ENCODE measurements at regions not wholly inside any gene's neighbourhood (a gene's known extent, or its start where the extent isn't known, plus 50 kb on each side); places are given as distances from the start of the nearest gene placed in this dataset.

GRCh38 chr6:126914172-126914571 lies 204.3 kb upstream of the RSPO3 start:
- no peak overlapping the region for H3K27ac ChIP-seq (ENCODE audit: low read length)
- no peaks in the 10 kb centered on the region for H3K36me3 ChIP-seq (ENCODE audit: control insufficient read depth, insufficient read depth, low read length)
- no peaks in the 10 kb centered on the region for H3K9me3 ChIP-seq (ENCODE audit: control insufficient read depth, low read depth, low read length)
- no CpG with 5 or more reads among the region's 2 CpGs for WGBS (ENCODE audit: insufficient coverage, low lambda C conversion rate)
- DNase-seq = no peak
- no peak overlapping the region for H3K4me3 ChIP-seq (ENCODE audit: low read length)
- H3K4me1 ChIP-seq (ENCODE audit: control insufficient read depth, insufficient read depth, low read length) = no peaks in the 10 kb centered on the region
- no peaks in the 10 kb centered on the region for H3K27me3 ChIP-seq (ENCODE audit: control insufficient read depth, insufficient read depth, low read length)

- Histone ChIP-seq H3K4me3 (ENCODE audit: low read length) (no peak overlapping the region), H3K9me3 (ENCODE audit: control insufficient read depth, low read depth, low read length) (no peaks in the 10 kb centered on the region)
- no peak for DNase-seq
Measured at GRCh38 chr6:126914801-126915200, 203.7 kb upstream of the RSPO3 start.

DNA sequence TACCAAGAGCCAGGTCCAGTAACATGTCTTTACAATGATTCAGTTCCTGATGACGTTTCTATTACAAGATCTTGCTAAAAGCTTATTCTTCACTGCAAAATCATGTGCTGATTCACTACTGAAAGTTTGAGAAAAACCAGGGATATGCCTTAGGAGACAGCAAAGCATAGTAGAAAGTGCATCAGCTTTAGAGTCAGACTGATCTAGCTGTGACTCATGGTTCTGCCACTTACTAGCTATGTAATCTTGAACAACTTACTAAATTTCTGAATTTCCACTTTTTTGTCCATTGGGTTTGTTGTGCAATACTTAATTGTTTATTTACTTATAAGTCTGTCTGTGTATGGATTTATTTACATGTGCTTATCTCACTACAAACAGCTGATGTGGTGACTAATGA lies 198.5 kb upstream of the RSPO3 start:
- Histone ChIP-seq H3K4me1 (ENCODE audit: control insufficient read depth, insufficient read depth, low read length) (no peaks in the 10 kb centered on the region), H3K9me3 (ENCODE audit: control insufficient read depth, low read depth, low read length) (no peaks in the 10 kb centered on the region)
- no CpG with 5 or more reads among the region's 1 CpG for WGBS (ENCODE audit: insufficient coverage, low lambda C conversion rate)

More at GRCh38 chr6:126914801-126915200, 203.7 kb upstream of the RSPO3 start:
- Histone ChIP-seq H3K36me3 (ENCODE audit: control insufficient read depth, insufficient read depth, low read length) (no peaks in the 10 kb centered on the region), H3K27ac (ENCODE audit: low read length) (no peak overlapping the region), H3K27me3 (ENCODE audit: control insufficient read depth, insufficient read depth, low read length) (no peaks in the 10 kb centered on the region), H3K4me1 (ENCODE audit: control insufficient read depth, insufficient read depth, low read length) (no peaks in the 10 kb centered on the region)

DNA sequence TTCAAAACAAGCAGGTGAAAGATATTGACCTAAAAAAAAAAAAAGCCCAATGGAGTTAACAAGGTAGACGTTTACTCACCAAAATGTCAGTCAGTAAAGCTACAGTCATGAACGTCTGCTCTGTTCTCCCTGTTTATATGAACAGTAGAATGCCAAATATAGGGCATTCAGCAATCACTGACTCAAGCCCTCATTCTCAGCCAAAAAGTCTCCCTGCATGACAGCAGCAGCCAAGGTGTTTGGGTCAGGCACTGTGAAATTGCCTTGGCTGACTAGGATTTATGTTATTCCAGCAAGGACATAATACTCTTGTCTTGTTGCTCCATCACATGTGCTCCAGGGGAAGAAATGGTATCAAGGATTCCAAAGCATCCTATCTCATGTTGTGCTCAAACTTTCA lies 194.7 kb upstream of the RSPO3 start:
- DNase-seq = no peak

More for the DNA sequence above, 198.5 kb upstream of the RSPO3 start:
- no peak for DNase-seq
- H3K27me3 ChIP-seq (ENCODE audit: control insufficient read depth, insufficient read depth, low read length) = no peaks in the 10 kb centered on the region
- no peak overlapping the region for H3K27ac ChIP-seq (ENCODE audit: low read length)
- H3K4me3 ChIP-seq (ENCODE audit: low read length) = no peak overlapping the region
- H3K36me3 ChIP-seq (ENCODE audit: control insufficient read depth, insufficient read depth, low read length) = no peaks in the 10 kb centered on the region

GRCh38 chr6:126926926-126927325 lies 191.5 kb upstream of the RSPO3 start:
- no peaks in the 10 kb centered on the region for H3K36me3 ChIP-seq (ENCODE audit: control insufficient read depth, insufficient read depth, low read length)
- no peaks in the 10 kb centered on the region for H3K9me3 ChIP-seq (ENCODE audit: control insufficient read depth, low read depth, low read length)
- H3K4me3 ChIP-seq (ENCODE audit: low read length) = no peak overlapping the region
- H3K27ac ChIP-seq (ENCODE audit: low read length) = no peak overlapping the region
- no peaks in the 10 kb centered on the region for H3K4me1 ChIP-seq (ENCODE audit: control insufficient read depth, insufficient read depth, low read length)
- whole genome bisulfite sequencing (ENCODE audit: insufficient coverage, low lambda C conversion rate) = no CpG with 5 or more reads among the region's 3 CpGs
- DNase-seq = no peak
- H3K27me3 ChIP-seq (ENCODE audit: control insufficient read depth, insufficient read depth, low read length) = no peaks in the 10 kb centered on the region

More for the DNA sequence above, 194.7 kb upstream of the RSPO3 start:
- H3K4me3 ChIP-seq (ENCODE audit: low read length) = no peak overlapping the region
- H3K36me3 ChIP-seq (ENCODE audit: control insufficient read depth, insufficient read depth, low read length) = no peaks in the 10 kb centered on the region
- no peak overlapping the region for H3K27ac ChIP-seq (ENCODE audit: low read length)
- H3K4me1 ChIP-seq (ENCODE audit: control insufficient read depth, insufficient read depth, low read length) = no peaks in the 10 kb centered on the region
- H3K27me3 ChIP-seq (ENCODE audit: control insufficient read depth, insufficient read depth, low read length) = no peaks in the 10 kb centered on the region
- H3K9me3 ChIP-seq (ENCODE audit: control insufficient read depth, low read depth, low read length) = no peaks in the 10 kb centered on the region
- WGBS (ENCODE audit: insufficient coverage, low lambda C conversion rate) = no CpG with 5 or more reads among the region's 2 CpGs

GRCh38 chr6:126927841-126928240 lies 190.6 kb upstream of the RSPO3 start:
- no CpG with 5 or more reads among the region's 4 CpGs for WGBS (ENCODE audit: insufficient coverage, low lambda C conversion rate)
- H3K27ac ChIP-seq (ENCODE audit: low read length) = no peak overlapping the region
- no peaks in the 10 kb centered on the region for H3K27me3 ChIP-seq (ENCODE audit: control insufficient read depth, insufficient read depth, low read length)
- H3K4me3 ChIP-seq (ENCODE audit: low read length) = no peak overlapping the region
- no peaks in the 10 kb centered on the region for H3K9me3 ChIP-seq (ENCODE audit: control insufficient read depth, low read depth, low read length)
- no peaks in the 10 kb centered on the region for H3K4me1 ChIP-seq (ENCODE audit: control insufficient read depth, insufficient read depth, low read length)
- peak in 1 of 2 donors; percentile 1 for DNase-seq
- no peaks in the 10 kb centered on the region for H3K36me3 ChIP-seq (ENCODE audit: control insufficient read depth, insufficient read depth, low read length)

DNA sequence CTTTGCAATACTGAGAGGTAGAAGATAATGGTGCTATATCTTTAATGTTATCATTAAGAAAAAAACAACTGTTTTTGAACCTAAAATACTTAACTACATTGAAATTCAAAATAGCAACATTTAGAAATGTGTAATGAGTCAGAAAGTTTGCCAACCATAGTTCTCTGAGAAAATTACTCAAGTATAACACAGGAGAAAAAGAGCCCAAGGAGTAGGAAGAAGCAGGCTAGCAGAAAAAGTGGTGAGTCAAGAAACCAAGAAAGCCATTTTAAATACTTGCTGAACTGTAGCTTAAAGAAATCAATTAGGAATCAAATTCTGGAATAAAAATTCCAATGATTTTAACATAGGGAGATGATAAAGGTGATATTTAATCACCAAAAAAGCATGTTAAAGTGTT lies 181.0 kb upstream of the RSPO3 start:
- Histone ChIP-seq H3K27me3 (ENCODE audit: control insufficient read depth, insufficient read depth, low read length) (no peaks in the 10 kb centered on the region), H3K4me1 (ENCODE audit: control insufficient read depth, insufficient read depth, low read length) (no peaks in the 10 kb centered on the region)

GRCh38 chr6:126939784-126940183 lies 178.7 kb upstream of the RSPO3 start:
- Histone ChIP-seq H3K4me3 (ENCODE audit: low read length) (no peak overlapping the region), H3K27ac (ENCODE audit: low read length) (no peak overlapping the region), H3K4me1 (ENCODE audit: control insufficient read depth, insufficient read depth, low read length) (no peaks in the 10 kb centered on the region), H3K9me3 (ENCODE audit: control insufficient read depth, low read depth, low read length) (no peaks in the 10 kb centered on the region), H3K27me3 (ENCODE audit: control insufficient read depth, insufficient read depth, low read length) (no peaks in the 10 kb centered on the region), H3K36me3 (ENCODE audit: control insufficient read depth, insufficient read depth, low read length) (no peaks in the 10 kb centered on the region)
- DNase-seq = no peak
- WGBS (ENCODE audit: insufficient coverage, low lambda C conversion rate) = 93% methylated on average over 2 of the region's 3 CpGs

More for the DNA sequence above, 181.0 kb upstream of the RSPO3 start:
- Histone ChIP-seq H3K36me3 (ENCODE audit: control insufficient read depth, insufficient read depth, low read length) (no peaks in the 10 kb centered on the region), H3K4me3 (ENCODE audit: low read length) (no peak overlapping the region), H3K9me3 (ENCODE audit: control insufficient read depth, low read depth, low read length) (no peaks in the 10 kb centered on the region), H3K27ac (ENCODE audit: low read length) (no peak overlapping the region)
- no peak for DNase-seq

GRCh38 chr6:126941751-126942150 lies 176.7 kb upstream of the RSPO3 start:
- H3K27ac ChIP-seq (ENCODE audit: low read length) = no peak overlapping the region
- H3K9me3 ChIP-seq (ENCODE audit: control insufficient read depth, low read depth, low read length) = no peaks in the 10 kb centered on the region
- no peaks in the 10 kb centered on the region for H3K36me3 ChIP-seq (ENCODE audit: control insufficient read depth, insufficient read depth, low read length)
- 100% methylated on average over 1 of the region's 1 CpG for WGBS (ENCODE audit: insufficient coverage, low lambda C conversion rate)
- DNase-seq = no peak
- no peaks in the 10 kb centered on the region for H3K27me3 ChIP-seq (ENCODE audit: control insufficient read depth, insufficient read depth, low read length)
- no peaks in the 10 kb centered on the region for H3K4me1 ChIP-seq (ENCODE audit: control insufficient read depth, insufficient read depth, low read length)
- no peak overlapping the region for H3K4me3 ChIP-seq (ENCODE audit: low read length)

DNA sequence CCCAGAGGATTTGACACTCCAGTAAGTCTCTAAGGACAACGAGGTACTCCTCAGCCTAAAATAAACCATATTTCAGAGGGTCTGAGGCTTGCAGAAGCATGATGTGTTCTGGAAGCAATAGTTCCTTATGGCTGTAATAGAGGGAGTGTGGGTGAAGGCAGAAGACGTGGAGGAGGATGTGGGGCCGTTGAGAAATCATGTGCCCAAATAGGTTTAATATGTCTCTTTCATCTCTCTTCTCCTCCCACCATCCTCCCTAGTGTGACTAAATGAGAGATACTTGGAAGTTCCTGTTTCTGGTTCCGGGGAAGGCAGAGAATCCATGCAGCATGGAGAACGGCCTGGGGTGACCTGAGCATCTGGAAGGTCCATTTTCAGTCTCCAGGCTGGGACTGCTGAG lies 174.0 kb upstream of the RSPO3 start:
- WGBS (ENCODE audit: insufficient coverage, low lambda C conversion rate) = no CpG with 5 or more reads among the region's 5 CpGs

DNA sequence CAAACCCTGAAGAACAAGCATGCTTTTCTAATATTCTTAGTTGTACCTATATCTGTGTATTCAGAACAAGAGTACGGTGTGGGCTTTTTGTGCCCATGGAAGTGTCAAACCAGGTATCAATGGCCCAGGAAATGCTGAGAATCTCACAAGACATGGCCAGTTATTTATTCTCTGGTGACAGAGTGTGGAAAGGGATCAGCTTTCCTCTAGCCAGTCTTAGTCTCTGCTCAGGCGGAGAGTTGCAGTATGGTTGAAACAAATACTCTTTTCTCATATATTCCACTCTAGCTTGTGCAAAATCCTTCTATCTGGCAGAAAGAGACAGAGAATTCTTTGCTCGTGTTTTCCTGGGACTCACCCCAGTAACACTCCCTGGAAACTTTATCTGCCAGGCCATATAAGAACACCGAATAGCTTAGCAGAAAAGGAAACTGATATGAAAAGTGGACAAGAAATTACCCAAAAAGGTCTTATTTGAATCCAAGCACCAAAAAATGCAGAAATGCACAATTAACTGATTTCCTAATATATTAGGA lies 173.3 kb upstream of the RSPO3 start:
- DNase-seq = no peak
- 42% methylated on average over 2 of the region's 4 CpGs for WGBS (ENCODE audit: insufficient coverage, low lambda C conversion rate)
- no peak overlapping the region for H3K4me3 ChIP-seq (ENCODE audit: low read length)

More for the DNA sequence above, 174.0 kb upstream of the RSPO3 start:
- Histone ChIP-seq H3K36me3 (ENCODE audit: control insufficient read depth, insufficient read depth, low read length) (no peaks in the 10 kb centered on the region), H3K27ac (ENCODE audit: low read length) (no peak overlapping the region), H3K4me1 (ENCODE audit: control insufficient read depth, insufficient read depth, low read length) (no peaks in the 10 kb centered on the region), H3K27me3 (ENCODE audit: control insufficient read depth, insufficient read depth, low read length) (no peaks in the 10 kb centered on the region), H3K9me3 (ENCODE audit: control insufficient read depth, low read depth, low read length) (no peaks in the 10 kb centered on the region), H3K4me3 (ENCODE audit: low read length) (no peak overlapping the region)
- DNase-seq = no peak

More for the DNA sequence above, 173.3 kb upstream of the RSPO3 start:
- no peaks in the 10 kb centered on the region for H3K9me3 ChIP-seq (ENCODE audit: control insufficient read depth, low read depth, low read length)
- H3K27me3 ChIP-seq (ENCODE audit: control insufficient read depth, insufficient read depth, low read length) = no peaks in the 10 kb centered on the region
- H3K27ac ChIP-seq (ENCODE audit: low read length) = no peak overlapping the region
- H3K4me1 ChIP-seq (ENCODE audit: control insufficient read depth, insufficient read depth, low read length) = no peaks in the 10 kb centered on the region
- no peaks in the 10 kb centered on the region for H3K36me3 ChIP-seq (ENCODE audit: control insufficient read depth, insufficient read depth, low read length)

All from large intestine (tissue), 3 donors.